OCI-LY3 (cell line): ENCODE measurements at regions not wholly inside any gene's neighbourhood (a gene's known extent, or its start where the extent isn't known, plus 50 kb on each side); places are given as distances from the start of the nearest gene placed in this dataset.

ENCODE experiments used
- EZH2phosphoT487 ChIP-seq: fragments of 200-600 bp; shearing (Covaris generic); IDR thresholded peaks from 2 replicates; pipeline ENCODE4 v1.6.1; 2018; ENCODE audit warnings: antibody characterized with exemption, mixed run types, low read depth
- TF ChIP-seq, protein P1 (sequence below): fragments of 200-600, 300-600 bp; sonication (generic); IDR thresholded peaks from 2 replicates; pipeline ENCODE4 v1.5.1; 2014; ENCODE audit warnings: antibody characterized with exemption, low read length, low read depth

DNA sequence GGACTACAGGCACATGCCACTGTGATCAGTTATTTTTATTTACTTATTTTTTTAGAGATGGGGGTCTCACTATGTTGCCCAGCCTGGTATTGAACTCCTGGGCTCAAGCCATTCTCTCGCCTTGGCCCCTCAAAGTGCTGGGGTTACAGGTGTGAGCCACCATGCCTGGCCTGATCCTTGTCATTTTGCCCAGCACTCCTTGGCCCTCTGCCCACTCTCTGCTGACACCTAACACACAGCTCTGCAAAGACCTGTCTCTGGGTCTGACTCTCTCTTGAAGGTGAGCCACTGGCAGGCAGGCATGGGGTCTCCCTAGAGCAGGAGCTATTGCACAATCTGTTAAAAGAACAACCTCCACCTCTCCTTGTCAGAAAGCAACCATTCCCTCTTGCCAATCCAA, 155.6 kb downstream of the ZFP64 start:
- TF ChIP-seq, protein P1, sequence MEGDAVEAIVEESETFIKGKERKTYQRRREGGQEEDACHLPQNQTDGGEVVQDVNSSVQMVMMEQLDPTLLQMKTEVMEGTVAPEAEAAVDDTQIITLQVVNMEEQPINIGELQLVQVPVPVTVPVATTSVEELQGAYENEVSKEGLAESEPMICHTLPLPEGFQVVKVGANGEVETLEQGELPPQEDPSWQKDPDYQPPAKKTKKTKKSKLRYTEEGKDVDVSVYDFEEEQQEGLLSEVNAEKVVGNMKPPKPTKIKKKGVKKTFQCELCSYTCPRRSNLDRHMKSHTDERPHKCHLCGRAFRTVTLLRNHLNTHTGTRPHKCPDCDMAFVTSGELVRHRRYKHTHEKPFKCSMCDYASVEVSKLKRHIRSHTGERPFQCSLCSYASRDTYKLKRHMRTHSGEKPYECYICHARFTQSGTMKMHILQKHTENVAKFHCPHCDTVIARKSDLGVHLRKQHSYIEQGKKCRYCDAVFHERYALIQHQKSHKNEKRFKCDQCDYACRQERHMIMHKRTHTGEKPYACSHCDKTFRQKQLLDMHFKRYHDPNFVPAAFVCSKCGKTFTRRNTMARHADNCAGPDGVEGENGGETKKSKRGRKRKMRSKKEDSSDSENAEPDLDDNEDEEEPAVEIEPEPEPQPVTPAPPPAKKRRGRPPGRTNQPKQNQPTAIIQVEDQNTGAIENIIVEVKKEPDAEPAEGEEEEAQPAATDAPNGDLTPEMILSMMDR: no peak
- no peak for TF ChIP-seq EZH2phosphoT487
